Raji (cell line): ENCODE measurements at regions not wholly inside any gene's neighbourhood (a gene's known extent, or its start where the extent isn't known, plus 50 kb on each side); places are given as distances from the start of the nearest gene placed in this dataset.

Experiments
- POLR2A ChIP-seq: IDR thresholded peaks from 2 replicates; pipeline ENCODE4 v1.6.1; 2011; ENCODE audit warnings: low read depth, low read length, control low read depth; ENCODE audit not compliant: insufficient read depth

GRCh38 chr6:90463359-90463758 lies 123.5 kb downstream of the MAP3K7 start:
- no peak for TF ChIP-seq POLR2A

- no peak for TF ChIP-seq POLR2A
These were observed 124.8 kb downstream of the MAP3K7 start for GRCh38 chr6:90462102-90462501.

GRCh38 chr6:90461383-90461782 lies 125.5 kb downstream of the MAP3K7 start:
- TF ChIP-seq POLR2A: no peak

GRCh38 chr6:90460051-90460450 lies 126.8 kb downstream of the MAP3K7 start:
- no peak for TF ChIP-seq POLR2A

GRCh38 chr6:90459225-90459758 lies 127.6 kb downstream of the MAP3K7 start:
- TF ChIP-seq POLR2A: no peak

- TF ChIP-seq POLR2A: no peak; the same call in none of the 2 replicates
These were observed 128.3 kb downstream of the MAP3K7 start for GRCh38 chr6:90458353-90459224.

GRCh38 chr6:90457867-90458259 lies 129.0 kb downstream of the MAP3K7 start:
- TF ChIP-seq POLR2A: no peak

GRCh38 chr6:90456001-90456400 lies 130.9 kb downstream of the MAP3K7 start:
- no peak for TF ChIP-seq POLR2A

- TF ChIP-seq POLR2A: no peak
These were observed 131.9 kb downstream of the MAP3K7 start for GRCh38 chr6:90454836-90455427.

GRCh38 chr6:90450268-90450953 lies 136.5 kb downstream of the MAP3K7 start:
- TF ChIP-seq POLR2A: no peak

- no peak for TF ChIP-seq POLR2A
These were observed 137.6 kb downstream of the MAP3K7 start for GRCh38 chr6:90449311-90449710.

- no peak for TF ChIP-seq POLR2A
These were observed 138.0 kb downstream of the MAP3K7 start for GRCh38 chr6:90448836-90449235.

- TF ChIP-seq POLR2A: no peak
These were observed 140.7 kb downstream of the MAP3K7 start for GRCh38 chr6:90446164-90446563.

GRCh38 chr6:90445533-90446108 lies 141.3 kb downstream of the MAP3K7 start:
- no peak for TF ChIP-seq POLR2A

GRCh38 chr6:90444160-90444714 lies 142.6 kb downstream of the MAP3K7 start:
- TF ChIP-seq POLR2A: no peak

- no peak for TF ChIP-seq POLR2A
These were observed 144.5 kb downstream of the MAP3K7 start for GRCh38 chr6:90442366-90442765.
